Trophoblast cell (in vitro differentiated cells and primary cell): ENCODE measurements at regions not wholly inside any gene's neighbourhood (a gene's known extent, or its start where the extent isn't known, plus 50 kb on each side); places are given as distances from the start of the nearest gene placed in this dataset.

Experiments used
- DNase-seq, 2 donors: peaks; one replicate each; pipeline ENCODE4 v3.0.0-alpha.2; 2016
- H2AFZ ChIP-seq: 2 replicates; pipeline ENCODE4 v1.6.1; 2013; ENCODE audit warnings: low read length, moderate library complexity, mild to moderate bottlenecking; ENCODE audit not compliant: insufficient read depth, poor library complexity
- H2AK5ac ChIP-seq: 2 replicates; pipeline ENCODE4 v1.6.1; 2013; ENCODE audit warnings: mild to moderate bottlenecking, low read length
- H2BK120ac ChIP-seq: 2 replicates; pipeline ENCODE4 v1.6.1; 2013; ENCODE audit warnings: low read length, mild to moderate bottlenecking, moderate library complexity; ENCODE audit not compliant: insufficient read depth, poor library complexity
- H2BK12ac ChIP-seq: 2 replicates; pipeline ENCODE4 v1.6.1; 2013; ENCODE audit warnings: mild to moderate bottlenecking, low read length, moderate library complexity
- H2BK5ac ChIP-seq: 2 replicates; pipeline ENCODE4 v1.6.1; 2013; ENCODE audit warnings: low read length, low read depth, moderate library complexity, mild to moderate bottlenecking; ENCODE audit not compliant: poor library complexity
- H3K14ac ChIP-seq: 2 replicates; pipeline ENCODE4 v1.6.1; 2013; ENCODE audit warnings: mild to moderate bottlenecking, low read length
- H3K18ac ChIP-seq: 2 replicates; pipeline ENCODE4 v1.6.1; 2013; ENCODE audit warnings: mild to moderate bottlenecking, low read length
- H3K23ac ChIP-seq: 2 replicates; pipeline ENCODE4 v1.6.1; 2013; ENCODE audit warnings: low read length
- H3K27ac ChIP-seq: 2 replicates; pipeline ENCODE4 v1.5.1; 2013; ENCODE audit warnings: low read depth, mild to moderate bottlenecking, inconsistent platforms, low read length, moderate library complexity
- H3K27me3 ChIP-seq: 2 replicates; pipeline ENCODE4 v1.6.1; 2013; ENCODE audit warnings: inconsistent platforms, mild to moderate bottlenecking, low read length, moderate library complexity; ENCODE audit not compliant: insufficient read depth
- H3K36me3 ChIP-seq, 2 experiments: 1 replicate in 1 of 2; 2 replicates in 1 of 2; pipeline ENCODE4 v1.6.1; 2013; ENCODE audit warnings: low read length in 2 of 2, mild to moderate bottlenecking in 2 of 2, moderate library complexity in 1 of 2; ENCODE audit not compliant: insufficient read depth in 2 of 2, control insufficient read depth in 1 of 2
- H3K4ac ChIP-seq: 2 replicates; pipeline ENCODE4 v1.6.1; 2013; ENCODE audit warnings: low read depth, mild to moderate bottlenecking, low read length, moderate library complexity
- H3K4me1 ChIP-seq, 2 experiments: 1 replicate in 1 of 2; 2 replicates in 1 of 2; pipeline ENCODE4 v1.6.1; 2013; ENCODE audit warnings: low read length in 2 of 2, mild to moderate bottlenecking in 2 of 2, moderate library complexity in 1 of 2; ENCODE audit not compliant: insufficient read depth in 2 of 2, control insufficient read depth in 1 of 2
- H3K4me2 ChIP-seq: 2 replicates; pipeline ENCODE4 v1.6.1; 2013; ENCODE audit warnings: inconsistent platforms, mild to moderate bottlenecking, low read length, moderate library complexity
- H3K4me3 ChIP-seq: 2 replicates; pipeline ENCODE4 v1.5.1; 2013; ENCODE audit warnings: mild to moderate bottlenecking, low read depth, low read length, inconsistent platforms
- H3K79me1 ChIP-seq: one replicate; pipeline ENCODE4 v1.6.1; 2013; ENCODE audit warnings: low read length
- H3K79me2 ChIP-seq: 2 replicates; pipeline ENCODE4 v1.6.1; 2013; ENCODE audit warnings: low read length, mild to moderate bottlenecking; ENCODE audit not compliant: control insufficient read depth, insufficient read depth, poor library complexity
- H3K9ac ChIP-seq: 2 replicates; pipeline ENCODE4 v1.6.1; 2013; ENCODE audit warnings: mild to moderate bottlenecking, low read length
- H3K9me3 ChIP-seq: 2 replicates; pipeline ENCODE4 v1.6.1; 2013; ENCODE audit warnings: low read depth, mild to moderate bottlenecking, control low read depth, inconsistent platforms, low read length; ENCODE audit not compliant: insufficient read depth
- H4K12ac ChIP-seq: 2 replicates; pipeline ENCODE4 v1.6.1; 2013; ENCODE audit warnings: low read depth, mild to moderate bottlenecking, low read length, moderate library complexity
- H4K8ac ChIP-seq: 2 replicates; pipeline ENCODE4 v1.6.1; 2013; ENCODE audit warnings: low read depth, mild to moderate bottlenecking, low read length, moderate library complexity
- H4K91ac ChIP-seq: one replicate; pipeline ENCODE4 v1.6.1; 2013; ENCODE audit warnings: low read depth, mild to moderate bottlenecking, low read length, moderate library complexity
- WGBS: extraction: QIAGEN DNeasy Blood & Tissue Kit; methylation state at CpG from one replicate; pipeline ENCODE4 v1.1.7; 2013; ENCODE audit warnings: missing lambda C conversion rate; ENCODE audit not compliant: insufficient read length, insufficient coverage; ENCODE audit errors: extremely low coverage; 5-methylcytosine and 5-hydroxymethylcytosine counted together

GRCh38 chr17:77488531-77489238 lies 347.9 kb downstream of the SEC14L1 start:
- H3K27me3 ChIP-seq, result no peaks in the 10 kb centered on the region
- no peak overlapping the region for H4K12ac ChIP-seq
- H2BK5ac ChIP-seq, result no peak overlapping the region
- no peak overlapping the region for H4K8ac ChIP-seq
- no peak overlapping the region for H3K9ac ChIP-seq
- no peak overlapping the region for H2AK5ac ChIP-seq
- H2BK120ac ChIP-seq, result no peak overlapping the region
- H3K23ac ChIP-seq, result no peak overlapping the region
- H3K27ac ChIP-seq, result no peak overlapping the region
- peaks cover 3% of the 10 kb centered on the region for H3K79me2 ChIP-seq
- H2AFZ ChIP-seq, result no peak overlapping the region
- no peak overlapping the region for H4K91ac ChIP-seq
- H3K4me2 ChIP-seq, result no peak overlapping the region
- H3K4ac ChIP-seq, result no peak overlapping the region
- H3K14ac ChIP-seq, result no peak overlapping the region
- no peak overlapping the region for H3K18ac ChIP-seq
- peaks cover 69 to 72% of the 10 kb centered on the region in 2 experiments for H3K36me3 ChIP-seq
- H3K4me3 ChIP-seq, result no peak overlapping the region
- DNase-seq, result no peak
- no peaks in the 10 kb centered on the region for H3K4me1 ChIP-seq
- no peak overlapping the region for H2BK12ac ChIP-seq
- WGBS, result no CpG with 5 or more reads among the region's 25 CpGs
- peaks cover 15% of the 10 kb centered on the region for H3K9me3 ChIP-seq
- no peaks in the 10 kb centered on the region for H3K79me1 ChIP-seq

GRCh38 chr17:77489239-77489892 lies 348.6 kb downstream of the SEC14L1 start:
- no peak overlapping the region for H2BK12ac ChIP-seq
- no peak overlapping the region for H2BK5ac ChIP-seq
- no peaks in the 10 kb centered on the region for H3K27me3 ChIP-seq
- no peak overlapping the region for H3K9ac ChIP-seq
- no peak overlapping the region for H3K14ac ChIP-seq
- H4K91ac ChIP-seq, result no peak overlapping the region
- no peak overlapping the region for H3K18ac ChIP-seq
- H3K4ac ChIP-seq, result no peak overlapping the region
- H3K79me2 ChIP-seq, result no peaks in the 10 kb centered on the region
- H3K9me3 ChIP-seq, result peaks cover 11% of the 10 kb centered on the region
- no peak overlapping the region for H4K12ac ChIP-seq
- DNase-seq, result no peak
- no peak overlapping the region for H3K4me2 ChIP-seq
- H4K8ac ChIP-seq, result no peak overlapping the region
- WGBS, result no CpG with 5 or more reads among the region's 19 CpGs
- H2AK5ac ChIP-seq, result no peak overlapping the region
- peaks cover 66 to 73% of the 10 kb centered on the region in 2 experiments for H3K36me3 ChIP-seq
- H3K27ac ChIP-seq, result no peak overlapping the region
- no peaks in the 10 kb centered on the region for H3K4me1 ChIP-seq
- H3K79me1 ChIP-seq, result no peaks in the 10 kb centered on the region
- H3K4me3 ChIP-seq, result no peak overlapping the region
- no peak overlapping the region for H2AFZ ChIP-seq
- H2BK120ac ChIP-seq, result no peak overlapping the region
- no peak overlapping the region for H3K23ac ChIP-seq

- Histone ChIP-seq H2BK120ac (no peak overlapping the region), H3K9ac (no peak overlapping the region), H4K91ac (no peak overlapping the region), H3K18ac (no peak overlapping the region), H2BK12ac (no peak overlapping the region), H3K9me3 (peaks cover 11% of the 10 kb centered on the region), H3K4ac (no peak overlapping the region), H4K8ac (no peak overlapping the region), H2BK5ac (no peak overlapping the region), H3K79me1 (no peaks in the 10 kb centered on the region), H3K27ac (no peak overlapping the region), H2AK5ac (no peak overlapping the region), H3K23ac (no peak overlapping the region), H3K4me3 (no peak overlapping the region), H3K14ac (no peak overlapping the region), H3K79me2 (no peaks in the 10 kb centered on the region), H4K12ac (no peak overlapping the region), H3K4me2 (no peak overlapping the region), H2AFZ (no peak overlapping the region), H3K27me3 (no peaks in the 10 kb centered on the region), H3K4me1 (peaks cover 0 to 3% of the 10 kb centered on the region in 2 experiments), H3K36me3 (peaks cover 66 to 76% of the 10 kb centered on the region in 2 experiments)
- no peak for DNase-seq
- WGBS, result no CpG with 5 or more reads among the region's 11 CpGs
Measured at GRCh38 chr17:77489893-77490255, 349.1 kb downstream of the SEC14L1 start.

GRCh38 chr17:77490361-77491183 lies 349.8 kb downstream of the SEC14L1 start:
- Histone ChIP-seq H3K4me1 (peaks cover 0 to 3% of the 10 kb centered on the region in 2 experiments), H2AFZ (no peak overlapping the region), H2AK5ac (no peak overlapping the region), H3K18ac (no peak overlapping the region), H3K23ac (no peak overlapping the region), H3K27ac (no peak overlapping the region), H3K9ac (no peak overlapping the region), H3K79me1 (no peaks in the 10 kb centered on the region), H2BK12ac (no peak overlapping the region), H3K27me3 (no peaks in the 10 kb centered on the region), H2BK120ac (no peak overlapping the region), H3K4me2 (no peak overlapping the region), H4K8ac (no peak overlapping the region), H3K79me2 (no peaks in the 10 kb centered on the region), H3K9me3 (peaks cover 8% of the 10 kb centered on the region), H3K4me3 (no peak overlapping the region), H3K4ac (no peak overlapping the region), H2BK5ac (no peak overlapping the region), H4K12ac (no peak overlapping the region), H3K14ac (no peak overlapping the region), H4K91ac (no peak overlapping the region), H3K36me3 (peaks cover 68 to 77% of the 10 kb centered on the region in 2 experiments)
- WGBS, result no CpG with 5 or more reads among the region's 27 CpGs
- DNase-seq, result no peak
